SU-DHL-6 (cell line): ENCODE measurements at regions not wholly inside any gene's neighbourhood (a gene's known extent, or its start where the extent isn't known, plus 50 kb on each side); places are given as distances from the start of the nearest gene placed in this dataset.

Experiments
- H2AFZ ChIP-seq: fragments of 200-600 bp; sonication (generic); 2 replicates; pipeline ENCODE4 v1.6.1; 2014; ENCODE audit warnings: low read depth, mild to moderate bottlenecking, moderate library complexity, mixed read lengths, antibody characterized with exemption, low read length; ENCODE audit not compliant: severe bottlenecking
- H3F3A ChIP-seq: fragments of 200-600 bp; shearing (Covaris generic); 2 replicates; pipeline ENCODE4 v1.6.0; 2016; ENCODE audit warnings: antibody characterized with exemption, mild to moderate bottlenecking; ENCODE audit not compliant: insufficient read depth
- H3K27ac ChIP-seq: fragments of 200-600 bp; sonication (generic); 2 replicates; pipeline ENCODE4 v1.5.1; 2016; ENCODE audit warnings: low read depth, mild to moderate bottlenecking, low read length, moderate library complexity, mixed read lengths
- H3K27me3 ChIP-seq: fragments of 200-600 bp; sonication (generic), shearing (Covaris generic); 2 replicates; pipeline ENCODE4 v1.6.0; 2014; ENCODE audit warnings: mild to moderate bottlenecking, low read length
- H3K36me3 ChIP-seq: fragments of 200-600 bp; sonication (generic); 2 replicates; pipeline ENCODE4 v1.6.1; 2014; ENCODE audit warnings: mild to moderate bottlenecking, low read length, mixed read lengths
- H3K4me2 ChIP-seq: fragments of 300-600, 200-600 bp; shearing (Covaris generic), sonication (generic); 2 replicates; pipeline ENCODE4 v1.6.0; 2014; ENCODE audit warnings: low read length, low read depth, mild to moderate bottlenecking; ENCODE audit not compliant: poor library complexity, severe bottlenecking
- H3K4me3 ChIP-seq: fragments of 200-600 bp; sonication (generic); 2 replicates; pipeline ENCODE4 v1.5.1; 2014; ENCODE audit warnings: antibody characterized with exemption, low read length, mild to moderate bottlenecking, mixed read lengths; ENCODE audit not compliant: insufficient read depth, poor library complexity, severe bottlenecking
- H3K79me2 ChIP-seq: fragments of 200-600 bp; sonication (generic); 2 replicates; pipeline ENCODE4 v1.6.1; 2014; ENCODE audit warnings: mild to moderate bottlenecking, low read length, moderate library complexity; ENCODE audit not compliant: insufficient read depth
- H3K9ac ChIP-seq: fragments of 200-600 bp; sonication (generic); 2 replicates; pipeline ENCODE4 v1.7.0; 2014; ENCODE audit warnings: mild to moderate bottlenecking, low read length
- H3K9me2 ChIP-seq: fragments of 200-600 bp; sonication (generic); replicated peaks from 2 replicates; pipeline ENCODE4 v1.6.1; 2014; ENCODE audit warnings: low read length; ENCODE audit not compliant: insufficient read depth
- H3K9me3 ChIP-seq: fragments of 200-600 bp; sonication (generic); 2 replicates; pipeline ENCODE4 v1.6.1; 2014; ENCODE audit warnings: low read length, mixed read lengths; ENCODE audit not compliant: insufficient read depth
- H4K20me1 ChIP-seq: fragments of 200-600 bp; sonication (generic); 2 replicates; pipeline ENCODE4 v1.6.1; 2014; ENCODE audit warnings: low read depth, mild to moderate bottlenecking, antibody characterized with exemption, low read length, moderate library complexity, mixed read lengths
- EZH2phosphoT487 ChIP-seq: fragments of 200-600 bp; sonication (generic), shearing (Covaris generic); conservative IDR thresholded peaks from 2 replicates; pipeline ENCODE4 v1.6.1; 2018; ENCODE audit warnings: mild to moderate bottlenecking, antibody characterized with exemption, low read length, moderate library complexity, mixed read lengths
- TF ChIP-seq, protein P1 (sequence below): fragments of 200-600 bp; sonication (generic); IDR thresholded peaks from one replicate; pipeline ENCODE4 v1.5.1; 2017; ENCODE audit warnings: antibody characterized with exemption, mild to moderate bottlenecking, low read length, moderate library complexity; ENCODE audit not compliant: insufficient read depth, poor library complexity, severe bottlenecking

- H3K79me2 ChIP-seq, result no peaks in the 10 kb centered on the region
- no peaks in the 10 kb centered on the region for H3K36me3 ChIP-seq
- no peak for TF ChIP-seq EZH2phosphoT487
- TF ChIP-seq, protein P1, sequence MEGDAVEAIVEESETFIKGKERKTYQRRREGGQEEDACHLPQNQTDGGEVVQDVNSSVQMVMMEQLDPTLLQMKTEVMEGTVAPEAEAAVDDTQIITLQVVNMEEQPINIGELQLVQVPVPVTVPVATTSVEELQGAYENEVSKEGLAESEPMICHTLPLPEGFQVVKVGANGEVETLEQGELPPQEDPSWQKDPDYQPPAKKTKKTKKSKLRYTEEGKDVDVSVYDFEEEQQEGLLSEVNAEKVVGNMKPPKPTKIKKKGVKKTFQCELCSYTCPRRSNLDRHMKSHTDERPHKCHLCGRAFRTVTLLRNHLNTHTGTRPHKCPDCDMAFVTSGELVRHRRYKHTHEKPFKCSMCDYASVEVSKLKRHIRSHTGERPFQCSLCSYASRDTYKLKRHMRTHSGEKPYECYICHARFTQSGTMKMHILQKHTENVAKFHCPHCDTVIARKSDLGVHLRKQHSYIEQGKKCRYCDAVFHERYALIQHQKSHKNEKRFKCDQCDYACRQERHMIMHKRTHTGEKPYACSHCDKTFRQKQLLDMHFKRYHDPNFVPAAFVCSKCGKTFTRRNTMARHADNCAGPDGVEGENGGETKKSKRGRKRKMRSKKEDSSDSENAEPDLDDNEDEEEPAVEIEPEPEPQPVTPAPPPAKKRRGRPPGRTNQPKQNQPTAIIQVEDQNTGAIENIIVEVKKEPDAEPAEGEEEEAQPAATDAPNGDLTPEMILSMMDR, result no peak
- H3K9ac ChIP-seq, result no peak overlapping the region
- no peak overlapping the region for H3K27ac ChIP-seq
- no peaks in the 10 kb centered on the region for H3K9me3 ChIP-seq
- no peaks in the 10 kb centered on the region for H3K27me3 ChIP-seq
- no peaks in the 10 kb centered on the region for H4K20me1 ChIP-seq
- H3K4me3 ChIP-seq, result no peak overlapping the region
- no peaks in the 10 kb centered on the region for H3K9me2 ChIP-seq
- H3K4me2 ChIP-seq, result no peak overlapping the region
- no peaks in the 10 kb centered on the region for H3F3A ChIP-seq
- H2AFZ ChIP-seq, result no peak overlapping the region
Observed at GRCh38 chr7:24508316-24508715, 64.9 kb upstream of the PALS2 start.

GRCh38 chr7:24510759-24511158 lies 62.5 kb upstream of the PALS2 start:
- Histone ChIP-seq H3K36me3 (no peaks in the 10 kb centered on the region), H3K9ac (no peak overlapping the region), H4K20me1 (no peaks in the 10 kb centered on the region), H2AFZ (no peak overlapping the region), H3K79me2 (no peaks in the 10 kb centered on the region), H3K27me3 (no peaks in the 10 kb centered on the region), H3F3A (no peaks in the 10 kb centered on the region), H3K27ac (no peak overlapping the region), H3K4me2 (no peak overlapping the region), H3K4me3 (no peak overlapping the region), H3K9me2 (no peaks in the 10 kb centered on the region), H3K9me3 (no peaks in the 10 kb centered on the region)
- TF ChIP-seq, protein P1, result no peak
- TF ChIP-seq EZH2phosphoT487, result no peak

DNA sequence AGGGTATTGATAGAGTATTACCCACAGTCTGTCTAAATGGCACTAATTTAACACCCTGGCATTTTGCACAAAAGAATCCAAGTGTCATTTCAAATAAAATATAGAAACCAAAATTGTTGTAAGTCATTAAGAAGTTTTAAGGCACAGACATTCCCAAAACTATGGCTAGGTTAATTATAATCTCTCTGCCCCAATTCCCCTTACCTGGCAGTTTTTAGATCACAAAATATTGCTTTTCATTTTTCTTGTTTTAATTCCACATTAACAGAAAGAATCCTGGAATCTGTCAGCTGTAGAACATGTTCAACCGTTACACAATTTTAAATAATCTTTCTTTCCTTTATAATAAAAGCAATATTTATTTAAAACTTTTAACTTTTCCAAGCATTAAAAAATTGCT lies 56.1 kb upstream of the PALS2 start:
- Histone ChIP-seq H2AFZ (no peak overlapping the region), H4K20me1 (no peaks in the 10 kb centered on the region), H3K9ac (no peak overlapping the region), H3K9me2 (no peaks in the 10 kb centered on the region), H3K27me3 (no peaks in the 10 kb centered on the region), H3K4me2 (no peak overlapping the region), H3K4me3 (no peak overlapping the region), H3K79me2 (no peaks in the 10 kb centered on the region), H3K36me3 (no peaks in the 10 kb centered on the region), H3K27ac (no peak overlapping the region), H3F3A (no peaks in the 10 kb centered on the region), H3K9me3 (no peaks in the 10 kb centered on the region)
- no peak for TF ChIP-seq EZH2phosphoT487
- TF ChIP-seq, protein P1, result no peak
